ENCODE measurements at regions not wholly inside any gene's neighbourhood (a gene's known extent, or its start where the extent isn't known, plus 50 kb on each side); places are given as distances from the start of the nearest gene placed in this dataset.

DNA sequence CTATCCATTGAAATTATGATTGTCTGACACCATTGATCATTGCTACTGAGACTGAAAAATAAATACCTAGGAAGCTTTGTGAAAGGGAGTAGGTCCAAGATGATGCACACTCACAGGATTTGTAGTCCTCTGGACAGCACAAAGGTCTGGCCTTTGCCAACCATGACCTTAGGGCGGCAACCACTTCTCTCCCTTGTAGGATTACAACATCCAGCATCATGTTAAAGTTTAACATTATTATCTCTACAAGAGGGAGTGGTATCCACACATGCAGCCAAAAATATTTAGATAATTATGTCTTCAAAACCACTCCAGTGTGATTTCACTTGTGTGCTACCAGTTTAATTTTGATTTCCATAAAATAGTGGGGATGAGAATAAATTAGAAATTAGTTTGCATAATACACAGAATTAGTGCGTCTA lies 51.1 kb upstream of the NHSL1 start:
- TF ChIP-seq, protein P1, sequence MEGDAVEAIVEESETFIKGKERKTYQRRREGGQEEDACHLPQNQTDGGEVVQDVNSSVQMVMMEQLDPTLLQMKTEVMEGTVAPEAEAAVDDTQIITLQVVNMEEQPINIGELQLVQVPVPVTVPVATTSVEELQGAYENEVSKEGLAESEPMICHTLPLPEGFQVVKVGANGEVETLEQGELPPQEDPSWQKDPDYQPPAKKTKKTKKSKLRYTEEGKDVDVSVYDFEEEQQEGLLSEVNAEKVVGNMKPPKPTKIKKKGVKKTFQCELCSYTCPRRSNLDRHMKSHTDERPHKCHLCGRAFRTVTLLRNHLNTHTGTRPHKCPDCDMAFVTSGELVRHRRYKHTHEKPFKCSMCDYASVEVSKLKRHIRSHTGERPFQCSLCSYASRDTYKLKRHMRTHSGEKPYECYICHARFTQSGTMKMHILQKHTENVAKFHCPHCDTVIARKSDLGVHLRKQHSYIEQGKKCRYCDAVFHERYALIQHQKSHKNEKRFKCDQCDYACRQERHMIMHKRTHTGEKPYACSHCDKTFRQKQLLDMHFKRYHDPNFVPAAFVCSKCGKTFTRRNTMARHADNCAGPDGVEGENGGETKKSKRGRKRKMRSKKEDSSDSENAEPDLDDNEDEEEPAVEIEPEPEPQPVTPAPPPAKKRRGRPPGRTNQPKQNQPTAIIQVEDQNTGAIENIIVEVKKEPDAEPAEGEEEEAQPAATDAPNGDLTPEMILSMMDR (IDR thresholded peaks at IDR 0.05 in 2 of 3, conservative IDR thresholded peaks at IDR 0.05 in 1 of 3; ENCODE audit: control insufficient read depth in 2 of 3, extremely low read depth in 1 of 3, insufficient read depth in 1 of 3, low read depth in 3 of 3, low read length in 3 of 3): no peak
- no peak for TF ChIP-seq ZNF274 (IDR thresholded peaks at IDR 0.05; ENCODE audit: insufficient read depth, insufficient read length)
- no peak for TF ChIP-seq CREB1 (IDR thresholded peaks at IDR 0.05; ENCODE audit: low read depth)
- TF ChIP-seq POLR2A (IDR thresholded peaks at IDR 0.05; ENCODE audit: low read depth, low read length): no peak
- TF ChIP-seq NFXL1 (IDR thresholded peaks at IDR 0.05; ENCODE audit: borderline replicate concordance): no peak
- TF ChIP-seq EZH2 (IDR thresholded peaks at IDR 0.05; ENCODE audit: borderline replicate concordance, control insufficient read depth, low read depth, low read length): no peak
- no peak for TF ChIP-seq POLR2AphosphoS5 (IDR thresholded peaks at IDR 0.05; ENCODE audit: low read length)
- TF ChIP-seq MLLT1 (IDR thresholded peaks at IDR 0.05): no peak
- TF ChIP-seq, protein P2, sequence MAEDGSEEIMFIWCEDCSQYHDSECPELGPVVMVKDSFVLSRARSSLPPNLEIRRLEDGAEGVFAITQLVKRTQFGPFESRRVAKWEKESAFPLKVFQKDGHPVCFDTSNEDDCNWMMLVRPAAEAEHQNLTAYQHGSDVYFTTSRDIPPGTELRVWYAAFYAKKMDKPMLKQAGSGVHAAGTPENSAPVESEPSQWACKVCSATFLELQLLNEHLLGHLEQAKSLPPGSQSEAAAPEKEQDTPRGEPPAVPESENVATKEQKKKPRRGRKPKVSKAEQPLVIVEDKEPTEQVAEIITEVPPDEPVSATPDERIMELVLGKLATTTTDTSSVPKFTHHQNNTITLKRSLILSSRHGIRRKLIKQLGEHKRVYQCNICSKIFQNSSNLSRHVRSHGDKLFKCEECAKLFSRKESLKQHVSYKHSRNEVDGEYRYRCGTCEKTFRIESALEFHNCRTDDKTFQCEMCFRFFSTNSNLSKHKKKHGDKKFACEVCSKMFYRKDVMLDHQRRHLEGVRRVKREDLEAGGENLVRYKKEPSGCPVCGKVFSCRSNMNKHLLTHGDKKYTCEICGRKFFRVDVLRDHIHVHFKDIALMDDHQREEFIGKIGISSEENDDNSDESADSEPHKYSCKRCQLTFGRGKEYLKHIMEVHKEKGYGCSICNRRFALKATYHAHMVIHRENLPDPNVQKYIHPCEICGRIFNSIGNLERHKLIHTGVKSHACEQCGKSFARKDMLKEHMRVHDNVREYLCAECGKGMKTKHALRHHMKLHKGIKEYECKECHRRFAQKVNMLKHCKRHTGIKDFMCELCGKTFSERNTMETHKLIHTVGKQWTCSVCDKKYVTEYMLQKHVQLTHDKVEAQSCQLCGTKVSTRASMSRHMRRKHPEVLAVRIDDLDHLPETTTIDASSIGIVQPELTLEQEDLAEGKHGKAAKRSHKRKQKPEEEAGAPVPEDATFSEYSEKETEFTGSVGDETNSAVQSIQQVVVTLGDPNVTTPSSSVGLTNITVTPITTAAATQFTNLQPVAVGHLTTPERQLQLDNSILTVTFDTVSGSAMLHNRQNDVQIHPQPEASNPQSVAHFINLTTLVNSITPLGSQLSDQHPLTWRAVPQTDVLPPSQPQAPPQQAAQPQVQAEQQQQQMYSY (CRISPR knock-in tag; IDR thresholded peaks at IDR 0.05): no peak
- TF ChIP-seq NFYA (IDR thresholded peaks at IDR 0.05; ENCODE audit: borderline replicate concordance, low read depth, low read length): no peak

All from GM12878 (cell line).